ENCODE measurements at regions not wholly inside any gene's neighbourhood (a gene's known extent, or its start where the extent isn't known, plus 50 kb on each side); places are given as distances from the start of the nearest gene placed in this dataset.
"Not testable (repeated sequence)": the region's sequence is repeated elsewhere in the genome, so short reads cannot be mapped to it uniquely, and the experiment has no call there.

GRCh38 chr5:6108981-6109825 lies 269.1 kb downstream of the MED10 start:
- no peak for DNase-seq (ENCODE audit: low read depth)

- no peak for DNase-seq (ENCODE audit: low read depth)
Observed at GRCh38 chr5:6108540-6108848, 269.9 kb downstream of the MED10 start.

- DNase-seq (ENCODE audit: low read depth), result no peak
Observed at GRCh38 chr5:6107675-6108539, 270.4 kb downstream of the MED10 start.

DNA sequence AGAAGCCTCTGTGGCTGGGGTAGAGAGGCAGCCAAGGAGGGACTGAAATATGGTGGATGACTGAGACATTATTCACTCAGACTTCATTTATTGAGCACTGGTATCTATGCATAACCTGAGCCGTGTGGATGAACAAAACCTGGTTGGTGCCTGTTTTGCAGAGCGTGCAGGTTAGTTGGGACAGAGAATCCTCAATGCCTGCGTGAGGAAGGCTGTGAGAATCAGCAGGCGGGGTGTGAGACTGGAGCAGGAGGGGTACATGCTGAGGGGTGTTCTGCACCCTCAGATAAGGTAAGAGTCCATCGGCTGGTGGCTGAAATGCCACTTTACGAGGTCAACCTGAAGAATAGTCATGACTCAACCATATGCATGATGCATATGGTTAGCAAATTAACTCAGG lies 271.6 kb downstream of the MED10 start:
- no peak for DNase-seq (ENCODE audit: low read depth)

DNA sequence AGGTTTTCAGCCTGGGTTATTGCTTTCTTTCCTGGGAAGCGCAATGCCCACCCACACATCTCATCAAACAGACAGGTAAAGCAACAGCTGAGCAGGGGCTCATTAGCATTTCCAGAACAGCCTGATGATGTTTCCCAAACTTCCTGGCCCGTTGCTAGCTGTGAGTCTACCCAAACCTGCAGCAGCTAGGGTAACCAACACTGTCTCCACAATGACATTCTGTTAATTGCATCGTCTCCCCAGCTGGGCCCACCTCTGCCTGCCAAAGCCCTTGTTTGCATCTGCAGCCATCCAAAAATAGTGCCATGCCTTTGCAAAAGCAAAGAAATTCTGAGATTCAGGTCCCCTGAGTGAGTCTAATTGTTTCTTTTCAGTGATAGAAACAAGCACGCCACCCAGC lies 273.0 kb downstream of the MED10 start:
- no peak for DNase-seq (ENCODE audit: low read depth)

- DNase-seq (ENCODE audit: low read depth), result no peak
Observed at GRCh38 chr5:6096101-6096500, 282.2 kb downstream of the MED10 start.

DNA sequence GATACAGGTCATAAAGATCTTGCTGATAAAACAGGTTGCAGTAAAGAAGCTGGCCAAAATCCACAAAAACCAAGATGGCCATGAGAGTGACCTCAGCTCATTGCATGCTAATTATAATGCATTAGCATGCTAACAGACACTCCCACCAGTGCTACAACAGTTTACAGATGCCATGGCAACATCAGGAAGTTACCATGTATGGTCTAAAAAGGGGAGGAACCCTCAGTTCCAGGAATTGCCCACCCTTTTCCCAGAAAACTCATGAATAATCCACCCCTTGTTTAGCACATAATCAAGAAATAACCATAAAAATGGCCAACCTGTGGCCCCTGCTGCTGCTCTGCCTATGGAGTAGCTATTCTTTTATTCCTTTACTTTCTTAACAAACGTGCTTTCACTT lies 284.2 kb downstream of the MED10 start:
- DNase-seq (ENCODE audit: low read depth), result not testable (repeated sequence)

- DNase-seq (ENCODE audit: low read depth), result no peak
Observed at GRCh38 chr5:6090838-6091237, 287.5 kb downstream of the MED10 start.

DNA sequence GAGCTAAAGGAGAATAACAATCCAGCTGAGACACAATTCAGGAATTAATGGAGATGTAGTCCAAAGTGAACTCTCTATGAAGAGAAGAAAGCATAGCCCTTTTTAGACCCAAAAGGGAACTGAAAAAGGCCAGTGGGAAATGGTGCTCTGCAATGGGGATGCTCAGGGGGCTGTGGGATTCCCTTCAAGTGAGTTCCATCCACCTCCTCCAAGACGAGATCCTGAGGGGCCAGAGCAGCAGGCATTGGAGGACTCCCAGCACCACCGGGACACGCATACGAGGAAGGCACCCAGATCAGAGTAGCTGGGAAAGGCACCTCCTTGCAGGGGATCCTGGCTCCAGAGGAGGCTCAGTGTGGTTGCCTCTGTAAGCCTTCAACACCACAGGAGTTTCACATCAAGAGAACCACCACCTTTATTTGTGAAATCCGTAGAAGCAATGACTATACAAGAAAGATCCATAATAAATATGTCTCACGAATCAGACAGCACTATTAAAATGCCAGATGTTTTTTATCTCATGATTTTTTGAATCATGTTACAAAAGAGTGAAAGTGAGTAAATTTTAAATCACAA lies 288.2 kb downstream of the MED10 start:
- no peak for DNase-seq (ENCODE audit: low read depth)

DNA sequence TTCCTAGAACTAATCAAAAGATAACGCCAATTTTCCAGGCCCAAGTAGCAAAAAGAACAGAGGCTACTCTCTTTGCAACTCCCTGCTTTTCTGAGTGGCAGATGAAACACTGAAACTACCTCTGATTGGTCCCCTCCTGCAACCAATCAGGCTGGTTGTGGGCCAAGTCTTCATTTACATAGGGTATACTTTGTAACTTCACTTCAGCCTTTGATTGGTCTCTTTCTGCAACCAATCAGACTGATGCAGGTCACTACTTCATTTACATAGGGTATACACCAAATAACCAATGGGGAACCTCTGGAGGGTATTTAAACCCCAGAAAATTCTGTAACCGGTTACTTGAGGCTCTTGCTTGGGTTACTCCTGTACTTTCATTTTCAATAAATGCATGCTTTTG lies 289.6 kb downstream of the MED10 start:
- DNase-seq (ENCODE audit: low read depth), result no peak

GRCh38 chr5:6087576-6087975 lies 290.8 kb downstream of the MED10 start:
- DNase-seq (ENCODE audit: low read depth), result no peak

DNA sequence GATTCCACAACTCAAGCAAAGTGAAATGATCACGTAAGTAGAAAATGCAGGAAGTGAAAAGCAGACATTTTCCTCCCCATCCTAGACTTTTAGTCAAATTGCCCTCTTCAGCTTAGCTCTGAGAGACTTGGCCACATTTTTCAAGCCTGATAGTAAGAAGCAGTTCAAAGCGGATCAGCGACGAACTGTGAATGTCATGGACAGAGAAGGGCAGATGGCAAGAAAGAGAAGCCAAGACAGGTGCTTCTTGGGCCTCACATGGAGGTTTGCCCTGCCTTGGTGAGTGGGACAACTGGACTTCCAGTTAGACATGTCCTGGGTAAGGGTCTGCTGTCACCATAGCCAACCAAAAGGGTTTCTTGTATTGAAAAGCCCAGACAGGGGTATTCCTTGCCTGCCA lies 291.5 kb downstream of the MED10 start:
- DNase-seq (ENCODE audit: low read depth), result no peak

DNA sequence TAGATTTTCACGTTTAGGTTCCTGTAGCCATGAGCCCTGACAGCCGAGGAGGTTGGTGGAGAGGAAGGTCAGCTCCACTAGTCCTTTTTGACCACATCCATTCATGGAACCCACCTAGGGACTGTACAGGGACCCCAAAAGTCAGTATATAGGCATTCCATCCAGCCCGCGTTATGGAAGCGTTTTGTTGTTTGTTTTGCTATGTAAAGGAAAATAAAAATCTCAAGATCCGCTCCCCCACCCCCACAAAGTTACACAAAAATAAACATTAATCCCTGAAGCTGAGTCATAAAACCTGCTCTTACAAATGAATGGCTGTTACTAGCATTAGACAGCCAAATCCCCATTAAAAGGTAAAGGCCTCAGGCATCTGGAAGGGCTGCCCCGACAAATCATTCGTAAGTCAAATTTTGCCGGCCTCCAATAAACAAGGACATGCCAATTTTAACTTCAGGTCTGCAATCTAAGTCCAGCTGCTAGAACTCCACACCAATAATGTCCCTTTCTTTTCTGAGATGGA lies 292.9 kb downstream of the MED10 start:
- DNase-seq (ENCODE audit: low read depth), result no peak

GRCh38 chr5:6084836-6085235 lies 293.5 kb downstream of the MED10 start:
- no peak for DNase-seq (ENCODE audit: low read depth)

DNA sequence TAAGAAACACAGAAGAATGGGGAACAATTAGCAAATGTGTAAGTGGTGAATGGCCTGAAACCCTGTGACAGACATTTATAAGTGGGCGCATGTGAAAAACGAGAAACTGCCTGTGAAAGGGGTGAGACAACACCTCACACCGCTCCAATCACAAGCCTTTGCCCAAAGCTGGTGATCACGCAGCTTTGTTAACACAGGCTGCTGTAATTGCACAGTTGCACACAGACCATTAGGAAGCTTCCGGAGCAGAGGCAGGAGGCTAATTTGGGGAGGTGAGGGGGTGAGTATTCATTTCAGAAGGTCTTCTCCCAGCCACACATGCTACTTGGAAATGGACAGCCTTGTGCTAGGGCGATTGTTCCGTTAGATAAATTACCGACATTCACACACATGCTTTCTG lies 294.0 kb downstream of the MED10 start:
- no peak for DNase-seq (ENCODE audit: low read depth)

DNA sequence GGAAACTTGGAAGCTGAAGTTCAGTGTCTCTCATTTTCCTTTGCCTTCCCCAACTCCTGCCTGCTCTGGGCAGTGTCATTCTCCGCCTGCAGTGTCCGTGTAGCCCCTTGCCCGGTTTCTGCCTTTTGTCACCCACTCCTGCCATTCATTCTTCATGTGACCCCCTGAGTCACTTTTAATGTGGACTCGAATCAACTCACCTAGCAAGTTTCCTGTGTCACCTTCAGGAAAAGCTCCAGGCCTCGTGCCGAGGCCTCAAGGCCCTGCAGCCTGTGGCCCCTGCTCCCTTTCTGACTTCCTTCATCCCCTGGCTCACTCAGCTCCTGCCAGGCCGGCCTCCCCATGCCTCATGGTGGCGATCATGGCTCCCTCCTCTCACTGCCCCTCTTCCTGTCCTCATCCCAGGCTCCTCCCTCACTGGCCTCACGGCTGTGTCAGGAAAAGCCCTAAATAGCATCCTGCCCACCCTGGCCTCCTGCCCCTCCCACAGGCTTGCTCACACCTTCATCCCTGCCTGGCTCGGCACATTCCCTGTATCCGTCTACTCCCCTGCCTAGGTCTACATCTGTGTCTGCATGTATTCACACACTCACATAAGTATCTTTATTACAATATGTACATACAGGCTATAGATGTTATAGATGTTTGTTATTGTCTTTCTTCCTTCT lies 294.9 kb downstream of the MED10 start:
- DNase-seq (ENCODE audit: low read depth), result no peak

DNA sequence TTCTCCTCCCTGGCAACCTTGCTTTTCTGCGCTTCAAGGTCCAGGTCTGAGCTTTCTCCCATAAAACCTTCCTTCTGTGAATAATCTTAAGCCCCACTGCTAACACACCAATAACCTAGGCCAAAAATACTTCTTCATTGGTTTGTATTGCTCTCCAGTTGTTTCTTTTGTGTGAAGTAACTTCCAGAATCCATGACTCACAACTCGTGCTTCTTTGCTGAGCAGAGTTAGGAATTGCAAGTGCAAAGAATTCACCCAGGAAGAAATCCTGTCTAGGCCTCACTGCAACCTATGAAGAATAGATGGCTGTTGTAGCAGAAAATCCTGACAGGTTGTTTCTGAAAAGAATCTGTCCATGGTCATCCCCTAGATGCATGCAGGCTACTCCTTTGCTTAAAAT lies 295.7 kb downstream of the MED10 start:
- no peak for DNase-seq (ENCODE audit: low read depth)

DNA sequence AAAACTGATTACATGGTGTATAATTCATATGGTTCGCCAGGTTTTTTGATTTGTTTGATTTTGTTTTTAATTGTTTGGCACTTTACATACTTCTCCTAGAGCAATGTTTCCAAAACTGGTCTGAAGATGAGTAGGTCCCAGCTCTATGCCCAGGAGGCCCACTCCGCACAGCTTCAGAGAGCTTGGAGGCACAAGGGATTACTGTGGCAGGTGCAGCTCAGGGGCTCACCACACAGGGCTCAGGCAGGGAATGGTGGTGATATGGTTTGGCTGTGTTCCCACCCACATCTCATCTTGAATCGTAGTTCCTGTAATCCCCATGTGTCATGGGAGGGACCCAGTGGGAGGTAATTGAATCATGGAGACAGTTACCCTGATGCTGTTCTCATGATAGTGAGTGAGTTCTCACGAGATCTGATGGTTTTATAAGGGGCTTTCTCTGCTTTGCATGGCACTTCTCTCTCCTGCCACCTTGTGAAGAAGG lies 296.6 kb downstream of the MED10 start:
- DNase-seq (ENCODE audit: low read depth), result no peak

DNA sequence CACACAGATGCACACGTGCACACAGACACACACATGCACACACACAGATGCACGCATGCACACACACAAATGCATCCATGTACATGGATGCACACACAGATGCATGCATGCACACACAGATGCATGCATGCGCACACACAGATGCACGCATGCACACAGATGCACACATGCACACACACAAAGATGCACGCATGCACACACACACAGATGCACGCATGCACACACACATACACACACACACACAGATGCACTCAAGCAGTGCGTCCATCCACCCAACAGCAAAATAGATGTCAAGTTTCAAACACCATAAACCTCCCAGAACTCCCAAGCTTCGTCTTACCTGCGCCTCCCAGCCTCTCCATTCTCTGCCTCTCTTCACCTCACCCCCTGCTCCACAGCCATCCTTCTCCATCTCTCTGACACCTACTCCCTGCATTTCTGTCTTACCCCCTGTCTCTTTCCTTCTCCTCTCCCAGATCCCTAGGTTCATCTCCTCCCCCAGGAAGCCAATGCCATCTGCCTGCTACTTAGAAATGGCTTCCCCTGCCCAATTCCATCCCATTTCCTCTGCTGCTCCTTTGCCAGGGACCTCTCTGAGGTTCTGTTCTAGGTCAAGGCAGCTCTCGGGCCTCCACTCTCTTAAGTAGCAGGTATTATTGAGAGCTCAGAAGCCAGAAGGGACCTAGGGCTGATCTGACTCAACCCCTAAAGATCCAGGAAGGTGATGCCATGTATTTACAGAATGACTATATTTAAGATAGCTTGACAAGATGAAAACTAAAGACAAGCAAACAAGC lies 297.2 kb downstream of the MED10 start:
- no peak for DNase-seq (ENCODE audit: low read depth)

- DNase-seq (ENCODE audit: low read depth), result no peak
Observed at GRCh38 chr5:6080436-6080835, 297.9 kb downstream of the MED10 start.

GRCh38 chr5:6078881-6079280 lies 299.5 kb downstream of the MED10 start:
- DNase-seq (ENCODE audit: low read depth), result no peak
